Germinal center (tissue), 1 donor: ENCODE measurements at regions not wholly inside any gene's neighbourhood (a gene's known extent, or its start where the extent isn't known, plus 50 kb on each side); places are given as distances from the start of the nearest gene placed in this dataset.

Experiments
- DNase-seq: peaks from one replicate; pipeline ENCODE4 v3.0.0; 2012; ENCODE audit warnings: mixed read lengths, low spot score

- DNase-seq = no peak
Measured at GRCh38 chr17:72426321-72426720, 305.5 kb downstream of the SOX9 start.

GRCh38 chr17:72426948-72427760 lies 306.3 kb downstream of the SOX9 start:
- DNase-seq = no peak

- DNase-seq = no peak
Measured at GRCh38 chr17:72427761-72428109, 306.9 kb downstream of the SOX9 start.

- DNase-seq = no peak
Measured at GRCh38 chr17:72429066-72429638, 308.3 kb downstream of the SOX9 start.

GRCh38 chr17:72430611-72431432 lies 310.0 kb downstream of the SOX9 start:
- DNase-seq = no peak

GRCh38 chr17:72432143-72432621 lies 311.4 kb downstream of the SOX9 start:
- DNase-seq = no peak

GRCh38 chr17:72432881-72433280 lies 312.1 kb downstream of the SOX9 start:
- DNase-seq = no peak

- DNase-seq = no peak
Measured at GRCh38 chr17:72433797-72434196, 313.0 kb downstream of the SOX9 start.

GRCh38 chr17:72434581-72434980 lies 313.8 kb downstream of the SOX9 start:
- DNase-seq = no peak

GRCh38 chr17:72434991-72435618 lies 314.3 kb downstream of the SOX9 start:
- DNase-seq = no peak

- DNase-seq = no peak
Measured at GRCh38 chr17:72438783-72439182, 318.0 kb downstream of the SOX9 start.

- no peak for DNase-seq
Measured at GRCh38 chr17:72439893-72440502, 319.2 kb downstream of the SOX9 start.

- no peak for DNase-seq
Measured at GRCh38 chr17:72440961-72441360, 320.1 kb downstream of the SOX9 start.

- DNase-seq = no peak
Measured at GRCh38 chr17:72441909-72442308, 321.1 kb downstream of the SOX9 start.

GRCh38 chr17:72444517-72445054 lies 323.8 kb downstream of the SOX9 start:
- DNase-seq = no peak

GRCh38 chr17:72445055-72445991 lies 324.5 kb downstream of the SOX9 start:
- no peak for DNase-seq

- no peak for DNase-seq
Measured at GRCh38 chr17:72446118-72446517, 325.3 kb downstream of the SOX9 start.

- no peak for DNase-seq
Measured at GRCh38 chr17:72446525-72447250, 325.9 kb downstream of the SOX9 start.

GRCh38 chr17:72447251-72447640 lies 326.4 kb downstream of the SOX9 start:
- no peak for DNase-seq

- no peak for DNase-seq
Measured at GRCh38 chr17:72448019-72448418, 327.2 kb downstream of the SOX9 start.
